ENCODE measurements at regions not wholly inside any gene's neighbourhood (a gene's known extent, or its start where the extent isn't known, plus 50 kb on each side); places are given as distances from the start of the nearest gene placed in this dataset.

DNA sequence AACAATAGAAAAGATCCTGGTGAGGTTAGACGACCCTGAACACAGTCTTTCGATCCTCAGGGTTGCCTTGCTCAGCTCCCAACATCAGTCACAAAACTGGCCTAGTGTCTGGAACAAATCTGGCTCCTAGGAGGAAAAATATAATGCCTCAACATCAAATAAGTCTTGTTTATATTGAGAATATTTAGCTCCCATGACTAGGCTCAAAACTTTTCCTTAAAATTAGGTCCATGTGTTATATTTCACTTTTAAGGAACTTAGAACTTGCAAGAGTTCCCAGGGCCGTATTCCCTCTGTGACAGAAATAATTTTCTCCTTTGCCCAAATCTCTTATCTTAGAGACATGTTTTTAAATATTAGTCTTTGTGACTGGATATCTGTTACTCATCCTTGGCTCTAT, 819.7 kb upstream of the ZEB2 start:
- no peak for ATAC-seq
- Histone ChIP-seq H3K9me3 (no peaks in the 10 kb centered on the region), H3K4me3 (no peak overlapping the region), H3K36me3 (no peaks in the 10 kb centered on the region), H3K27me3 (no peaks in the 10 kb centered on the region), H3K27ac (no peak overlapping the region), H3K4me1 (no peaks in the 10 kb centered on the region)
- TF ChIP-seq POLR2AphosphoS5 (IDR thresholded peaks at IDR 0.05) (no peak), EP300 (IDR thresholded peaks at IDR 0.05) (no peak), POLR2A (IDR thresholded peaks at IDR 0.05) (no peak)
- TF ChIP-seq, protein P1, sequence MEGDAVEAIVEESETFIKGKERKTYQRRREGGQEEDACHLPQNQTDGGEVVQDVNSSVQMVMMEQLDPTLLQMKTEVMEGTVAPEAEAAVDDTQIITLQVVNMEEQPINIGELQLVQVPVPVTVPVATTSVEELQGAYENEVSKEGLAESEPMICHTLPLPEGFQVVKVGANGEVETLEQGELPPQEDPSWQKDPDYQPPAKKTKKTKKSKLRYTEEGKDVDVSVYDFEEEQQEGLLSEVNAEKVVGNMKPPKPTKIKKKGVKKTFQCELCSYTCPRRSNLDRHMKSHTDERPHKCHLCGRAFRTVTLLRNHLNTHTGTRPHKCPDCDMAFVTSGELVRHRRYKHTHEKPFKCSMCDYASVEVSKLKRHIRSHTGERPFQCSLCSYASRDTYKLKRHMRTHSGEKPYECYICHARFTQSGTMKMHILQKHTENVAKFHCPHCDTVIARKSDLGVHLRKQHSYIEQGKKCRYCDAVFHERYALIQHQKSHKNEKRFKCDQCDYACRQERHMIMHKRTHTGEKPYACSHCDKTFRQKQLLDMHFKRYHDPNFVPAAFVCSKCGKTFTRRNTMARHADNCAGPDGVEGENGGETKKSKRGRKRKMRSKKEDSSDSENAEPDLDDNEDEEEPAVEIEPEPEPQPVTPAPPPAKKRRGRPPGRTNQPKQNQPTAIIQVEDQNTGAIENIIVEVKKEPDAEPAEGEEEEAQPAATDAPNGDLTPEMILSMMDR (IDR thresholded peaks at IDR 0.05), result no peak
- WGBS, 2 donors (ENCODE audit: low coverage in 1 of 2), result 23 to 56% methylated on average over 3 of the region's 3 CpGs

DNA sequence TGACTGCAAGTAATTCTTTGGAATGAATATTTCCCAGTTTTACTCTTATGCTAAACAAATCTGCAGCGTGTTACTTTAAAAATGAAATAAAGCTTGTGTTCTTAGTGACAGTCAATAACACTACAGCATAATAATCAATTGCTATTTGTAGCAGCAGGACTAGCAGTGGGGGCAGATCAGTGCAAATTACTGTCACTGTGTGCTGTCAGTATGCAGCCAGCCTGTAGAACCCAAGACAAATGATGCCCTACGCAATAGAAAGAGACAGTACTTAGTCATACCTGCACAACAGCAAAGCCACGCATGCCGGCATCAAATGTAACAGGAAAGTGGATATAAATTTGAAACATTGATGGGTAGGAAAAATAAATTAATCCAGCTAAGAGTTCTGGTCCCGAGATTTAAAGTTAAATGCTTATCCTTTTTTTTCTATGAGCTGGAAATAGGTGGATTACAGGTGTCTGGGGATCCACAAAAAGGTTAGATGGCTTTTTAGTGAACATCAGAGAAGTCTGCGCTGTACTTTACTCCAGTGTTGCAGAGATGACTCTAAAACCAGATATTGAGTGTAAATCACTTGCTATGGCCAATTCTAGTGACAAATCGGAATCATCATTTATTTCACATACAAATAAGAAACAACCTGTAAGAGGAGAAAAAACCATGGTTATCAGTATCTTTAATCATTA, 812.4 kb upstream of the ZEB2 start:
- H3K27ac ChIP-seq, result no peak overlapping the region
- no peaks in the 10 kb centered on the region for H3K36me3 ChIP-seq
- no peak overlapping the region for H3K4me3 ChIP-seq
- no peaks in the 10 kb centered on the region for H3K27me3 ChIP-seq
- no peaks in the 10 kb centered on the region for H3K9me3 ChIP-seq
- no peaks in the 10 kb centered on the region for H3K4me1 ChIP-seq
- ATAC-seq, result no peak
- WGBS, 2 donors (ENCODE audit: low coverage in 1 of 2), result 82 to 84% methylated on average over 7 of the region's 7 CpGs
- TF ChIP-seq, protein P1 (IDR thresholded peaks at IDR 0.05), result no peak
- TF ChIP-seq POLR2A (IDR thresholded peaks at IDR 0.05), result no peak
- TF ChIP-seq EP300 (IDR thresholded peaks at IDR 0.05), result no peak
- no peak for TF ChIP-seq POLR2AphosphoS5 (IDR thresholded peaks at IDR 0.05)

DNA sequence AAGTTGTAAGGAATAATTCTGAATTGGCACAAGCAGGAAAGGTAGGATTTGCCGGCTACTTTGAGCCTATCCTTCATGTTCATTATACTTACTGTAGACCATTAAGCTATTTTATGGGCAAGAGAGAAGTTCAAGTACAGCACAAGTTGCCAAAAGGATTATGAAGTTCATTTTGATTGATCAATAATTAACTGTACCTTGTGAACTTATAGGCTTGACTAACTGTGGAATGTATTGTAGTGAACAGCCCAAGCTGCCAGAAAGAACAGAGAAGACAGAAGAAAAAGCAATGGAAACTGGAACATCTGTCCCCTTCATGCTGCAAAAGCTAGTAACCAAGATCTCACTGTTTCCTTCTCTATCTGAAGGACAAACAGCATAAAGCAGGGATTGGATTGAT, 810.1 kb upstream of the ZEB2 start:
- ATAC-seq, result no peak
- Histone ChIP-seq H3K9me3 (no peaks in the 10 kb centered on the region), H3K36me3 (no peaks in the 10 kb centered on the region), H3K27ac (no peak overlapping the region), H3K4me3 (no peak overlapping the region), H3K27me3 (no peaks in the 10 kb centered on the region), H3K4me1 (no peaks in the 10 kb centered on the region)
- TF ChIP-seq POLR2AphosphoS5 (IDR thresholded peaks at IDR 0.05) (no peak), POLR2A (IDR thresholded peaks at IDR 0.05) (no peak), EP300 (IDR thresholded peaks at IDR 0.05) (no peak)
- TF ChIP-seq, protein P1 (IDR thresholded peaks at IDR 0.05), result no peak
- 45 to 79% methylated on average over 1 of the region's 1 CpG for WGBS, 2 donors (ENCODE audit: low coverage in 1 of 2)

DNA sequence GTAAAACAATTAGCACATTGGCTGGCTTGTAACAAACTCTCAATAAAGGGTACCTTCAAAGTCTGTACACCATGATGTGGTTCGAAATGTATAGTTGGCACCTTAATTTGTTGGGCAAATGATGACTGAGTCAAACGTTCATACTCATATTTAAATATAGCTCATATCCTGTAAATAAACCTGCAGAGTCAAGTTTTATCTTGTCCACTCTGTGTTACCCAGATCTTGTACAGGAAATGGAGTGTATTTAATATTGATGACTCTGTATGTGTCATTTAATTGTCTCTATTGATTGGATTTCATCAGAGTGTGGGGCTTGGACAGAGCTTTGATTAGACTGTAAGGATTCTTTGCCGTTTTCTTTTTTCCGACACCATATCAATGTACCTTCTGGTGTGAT, 805.6 kb upstream of the ZEB2 start:
- 78 to 79% methylated on average over 4 of the region's 4 CpGs for WGBS, 2 donors (ENCODE audit: low coverage in 1 of 2)
- TF ChIP-seq EP300 (IDR thresholded peaks at IDR 0.05), result no peak
- TF ChIP-seq, protein P1 (IDR thresholded peaks at IDR 0.05), result no peak
- TF ChIP-seq POLR2AphosphoS5 (IDR thresholded peaks at IDR 0.05), result no peak
- no peak for TF ChIP-seq POLR2A (IDR thresholded peaks at IDR 0.05)

DNA sequence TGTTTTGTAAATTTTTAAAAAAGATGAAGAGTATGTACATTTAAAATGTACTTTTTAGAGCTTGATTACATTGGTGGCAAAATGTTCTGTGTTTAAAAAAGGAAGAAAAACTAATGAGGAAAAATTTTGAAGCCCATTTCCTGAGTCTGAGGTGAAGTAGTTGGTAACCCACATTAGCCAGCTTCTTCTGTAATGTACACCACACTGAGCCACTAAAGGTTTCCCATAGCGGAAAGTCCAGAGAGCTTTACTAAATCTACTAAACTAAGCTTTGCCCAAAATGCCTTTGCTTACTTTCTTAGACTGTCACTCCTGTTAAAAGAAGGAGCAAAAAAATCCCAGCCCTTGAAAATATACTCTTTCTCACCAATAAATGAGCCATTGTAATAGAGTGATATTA, 804.8 kb upstream of the ZEB2 start:
- Histone ChIP-seq H3K9me3 (no peaks in the 10 kb centered on the region), H3K36me3 (no peaks in the 10 kb centered on the region), H3K27me3 (no peaks in the 10 kb centered on the region), H3K4me3 (no peak overlapping the region), H3K27ac (no peak overlapping the region), H3K4me1 (no peaks in the 10 kb centered on the region)
- TF ChIP-seq POLR2A (IDR thresholded peaks at IDR 0.05), result no peak
- TF ChIP-seq, protein P1 (IDR thresholded peaks at IDR 0.05), result no peak
- TF ChIP-seq EP300 (IDR thresholded peaks at IDR 0.05), result no peak
- TF ChIP-seq POLR2AphosphoS5 (IDR thresholded peaks at IDR 0.05), result no peak
- 71 to 100% methylated on average over 1 of the region's 1 CpG for WGBS, 2 donors (ENCODE audit: low coverage in 1 of 2)
- ATAC-seq, result no peak

More for the DNA sequence above, 805.6 kb upstream of the ZEB2 start:
- Histone ChIP-seq H3K36me3 (no peaks in the 10 kb centered on the region), H3K9me3 (no peaks in the 10 kb centered on the region), H3K27me3 (no peaks in the 10 kb centered on the region), H3K27ac (no peak overlapping the region), H3K4me3 (no peak overlapping the region), H3K4me1 (no peaks in the 10 kb centered on the region)
- ATAC-seq, result no peak
